ENCODE measurements at regions not wholly inside any gene's neighbourhood (a gene's known extent, or its start where the extent isn't known, plus 50 kb on each side); places are given as distances from the start of the nearest gene placed in this dataset.
A peak's percentile ranks its signal among the peaks of the same experiment; 100 is the strongest.

- no peak for DNase-seq
Measured at GRCh38 chr5:4243479-4244264, 648.0 kb downstream of the IRX1 start.

GRCh38 chr5:4244306-4244705 lies 648.7 kb downstream of the IRX1 start:
- DNase-seq, result no peak

- no peak for DNase-seq
Measured at GRCh38 chr5:4245076-4245475, 649.4 kb downstream of the IRX1 start.

GRCh38 chr5:4245511-4245910 lies 649.9 kb downstream of the IRX1 start:
- DNase-seq, result no peak

- DNase-seq, result no peak
Measured at GRCh38 chr5:4246447-4246846, 650.8 kb downstream of the IRX1 start.

- DNase-seq, result no peak
Measured at GRCh38 chr5:4250254-4250653, 654.6 kb downstream of the IRX1 start.

- no peak for DNase-seq
Measured at GRCh38 chr5:4252385-4252784, 656.8 kb downstream of the IRX1 start.

- DNase-seq, result no peak
Measured at GRCh38 chr5:4254736-4255135, 659.1 kb downstream of the IRX1 start.

- DNase-seq, result no peak
Measured at GRCh38 chr5:4255441-4255840, 659.8 kb downstream of the IRX1 start.

- DNase-seq, result no peak
Measured at GRCh38 chr5:4258170-4258569, 662.5 kb downstream of the IRX1 start.

GRCh38 chr5:4271193-4271592 lies 675.6 kb downstream of the IRX1 start:
- DNase-seq, result no peak

GRCh38 chr5:4275232-4275631 lies 679.6 kb downstream of the IRX1 start:
- DNase-seq, result peak; percentile 52

GRCh38 chr5:4294878-4295277 lies 699.2 kb downstream of the IRX1 start:
- no peak for DNase-seq

GRCh38 chr5:4295663-4296339 lies 700.2 kb downstream of the IRX1 start:
- no peak for DNase-seq

- DNase-seq, result no peak
Measured at GRCh38 chr5:4306057-4306456, 710.4 kb downstream of the IRX1 start.

- DNase-seq, result no peak
Measured at GRCh38 chr5:4309026-4309425, 713.4 kb downstream of the IRX1 start.

- no peak for DNase-seq
Measured at GRCh38 chr5:4313138-4313537, 717.5 kb downstream of the IRX1 start.

GRCh38 chr5:4319478-4320128 lies 724.0 kb downstream of the IRX1 start:
- no peak for DNase-seq

GRCh38 chr5:4330327-4330726 lies 734.7 kb downstream of the IRX1 start:
- no peak for DNase-seq

- DNase-seq, result no peak
Measured at GRCh38 chr5:4335078-4335477, 739.4 kb downstream of the IRX1 start.

- no peak for DNase-seq
Measured at GRCh38 chr5:4337519-4337918, 741.9 kb downstream of the IRX1 start.

- no peak for DNase-seq
Measured at GRCh38 chr5:4339949-4340348, 744.3 kb downstream of the IRX1 start.

GRCh38 chr5:4345850-4346249 lies 750.2 kb downstream of the IRX1 start:
- DNase-seq, result no peak

GRCh38 chr5:4348423-4348822 lies 752.8 kb downstream of the IRX1 start:
- no peak for DNase-seq

All from NCI-H345 (cell line).